GM19397 (cell line): ENCODE measurements at regions not wholly inside any gene's neighbourhood (a gene's known extent, or its start where the extent isn't known, plus 50 kb on each side); places are given as distances from the start of the nearest gene placed in this dataset.
A peak's percentile ranks its signal among the peaks of the same experiment; 100 is the strongest.

Experiments used
- ATAC-seq: cut with Tn5 transposase; IDR thresholded peaks from one replicate; pipeline ENCODE4 v1.9.1; 2021; ENCODE audit warnings: mild to moderate bottlenecking, moderate library complexity; ENCODE audit not compliant: unreplicated experiment

GRCh38 chr7:22565315-22565811 is 65.4 kb upstream of the STEAP1B start:
- ATAC-seq: no peak

DNA sequence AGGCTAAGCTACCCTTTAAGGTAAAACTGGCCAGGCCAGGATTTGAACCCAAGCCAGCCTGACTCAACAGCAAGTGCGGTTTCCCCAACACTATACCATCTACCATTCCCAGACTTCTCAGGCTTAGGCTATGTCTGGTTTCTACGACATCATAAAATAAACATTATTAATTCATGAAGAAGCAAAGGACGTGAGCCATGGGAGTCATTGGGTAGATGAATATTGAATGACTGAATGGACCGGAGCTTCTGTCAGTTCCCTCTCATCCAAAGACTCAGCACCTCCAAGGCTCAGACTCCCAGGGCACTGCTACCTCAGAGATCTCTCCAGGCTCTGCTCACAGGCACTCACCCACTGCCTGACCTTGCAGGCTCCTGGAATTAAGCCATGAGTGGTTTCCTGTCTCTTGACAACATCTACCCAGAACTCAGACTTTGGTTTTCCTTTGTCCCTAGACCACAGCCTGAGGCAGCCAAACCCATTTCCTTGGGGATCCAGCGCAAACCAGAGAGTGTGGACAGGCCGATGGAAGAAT is 64.6 kb upstream of the STEAP1B start:
- ATAC-seq: no peak

GRCh38 chr7:22563621-22564241 is 63.7 kb upstream of the STEAP1B start:
- no peak for ATAC-seq

DNA sequence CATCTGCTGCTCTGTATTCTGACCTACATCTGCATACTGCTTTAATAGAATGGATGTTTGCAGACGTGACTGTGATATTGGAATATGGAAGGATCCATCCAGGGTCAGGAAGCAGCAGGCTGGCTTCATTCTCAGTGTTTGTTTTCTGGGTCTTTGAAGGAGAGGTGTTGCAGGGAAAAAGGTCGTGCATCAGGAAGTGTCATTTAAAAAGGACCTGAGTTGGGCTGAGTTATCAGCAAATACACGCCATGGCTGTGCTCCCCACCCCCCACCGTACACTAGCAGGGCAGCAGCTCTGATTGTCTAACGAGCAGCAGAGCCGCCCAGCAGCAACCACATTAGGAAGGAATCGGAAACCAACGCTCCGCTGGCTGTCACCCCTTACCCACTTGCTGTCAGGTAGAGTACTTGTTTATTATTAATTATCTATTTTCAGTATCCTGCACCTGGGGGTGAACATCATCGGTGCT is 63.1 kb upstream of the STEAP1B start:
- no peak for ATAC-seq

- no peak for ATAC-seq
Observed at GRCh38 chr7:22561895-22562593, 62.1 kb upstream of the STEAP1B start.

DNA sequence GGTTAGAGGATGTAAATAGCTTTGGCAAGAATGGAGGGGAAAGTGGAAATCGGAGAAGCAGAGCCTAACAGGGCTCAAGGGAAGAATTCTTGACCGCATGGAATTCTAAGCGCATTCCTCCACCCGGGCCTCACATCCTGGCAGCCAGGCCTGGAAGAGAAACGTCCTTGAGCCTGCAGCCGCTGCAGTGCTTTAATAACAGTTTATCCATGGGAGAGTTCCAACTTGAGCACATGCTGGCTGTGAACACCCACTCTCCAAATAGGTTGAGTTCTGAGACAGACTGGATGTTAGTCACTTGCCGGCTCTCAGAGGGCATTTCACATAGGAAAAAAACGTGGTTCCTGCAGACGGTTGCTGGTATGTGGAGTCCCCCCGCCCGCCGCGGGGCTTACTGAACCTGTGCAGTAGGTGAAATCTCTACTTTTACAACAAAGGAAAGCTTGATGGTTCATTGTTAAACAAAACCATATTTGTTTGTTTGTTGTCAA is 61.4 kb upstream of the STEAP1B start:
- no peak for ATAC-seq

DNA sequence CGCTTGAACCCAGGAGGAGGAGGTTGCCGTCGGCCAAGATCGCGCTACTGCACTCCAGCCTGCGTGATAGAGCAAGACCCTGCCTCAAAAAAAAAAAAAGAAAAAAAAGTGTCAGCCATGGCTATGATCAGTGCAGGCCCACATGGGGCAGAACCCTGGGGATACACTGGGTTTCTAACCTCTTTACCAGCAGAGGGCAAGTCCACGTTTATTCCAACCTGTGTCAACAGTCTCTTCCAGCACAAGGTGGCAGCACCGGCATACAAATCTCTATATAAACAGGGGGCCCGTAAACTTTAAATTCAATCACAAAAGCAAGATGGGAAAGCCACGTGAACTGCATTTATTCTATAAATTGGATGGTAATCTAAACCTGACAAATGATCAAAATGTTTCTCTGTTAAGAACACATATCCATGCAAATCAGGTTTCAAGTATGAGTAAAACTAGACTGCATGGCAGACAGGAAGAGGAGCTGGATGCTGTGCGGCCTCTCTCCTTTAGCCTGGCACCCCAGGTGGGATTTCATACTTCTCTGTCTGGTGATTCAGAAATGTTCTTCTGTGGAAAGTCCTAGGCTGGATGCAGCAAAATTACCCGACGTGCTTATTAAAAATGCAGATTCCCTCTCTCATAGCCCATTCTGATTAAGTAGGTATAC is 60.0 kb upstream of the STEAP1B start:
- ATAC-seq: peak; percentile 42

DNA sequence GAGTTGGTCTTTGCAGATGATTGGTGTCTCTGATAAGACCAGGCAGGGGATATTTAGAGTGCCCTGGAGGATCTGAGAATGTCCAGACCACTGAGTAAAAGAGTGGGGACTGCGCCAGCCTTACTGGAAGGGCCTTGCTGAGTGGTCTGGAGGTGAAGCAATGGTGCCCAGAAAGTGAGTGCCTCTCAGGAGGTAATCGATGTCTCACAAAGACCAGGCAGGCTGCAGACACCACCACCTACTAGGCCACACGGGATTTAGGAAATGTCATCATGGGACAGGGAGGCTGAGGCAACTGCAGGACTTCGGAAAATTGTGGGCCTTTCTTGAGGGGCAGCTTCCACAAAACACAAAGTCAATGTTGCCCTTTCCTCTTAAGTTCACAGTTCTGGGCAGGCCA is 57.2 kb upstream of the STEAP1B start:
- no peak for ATAC-seq

GRCh38 chr7:22555476-22555875 is 55.5 kb upstream of the STEAP1B start:
- ATAC-seq: no peak

DNA sequence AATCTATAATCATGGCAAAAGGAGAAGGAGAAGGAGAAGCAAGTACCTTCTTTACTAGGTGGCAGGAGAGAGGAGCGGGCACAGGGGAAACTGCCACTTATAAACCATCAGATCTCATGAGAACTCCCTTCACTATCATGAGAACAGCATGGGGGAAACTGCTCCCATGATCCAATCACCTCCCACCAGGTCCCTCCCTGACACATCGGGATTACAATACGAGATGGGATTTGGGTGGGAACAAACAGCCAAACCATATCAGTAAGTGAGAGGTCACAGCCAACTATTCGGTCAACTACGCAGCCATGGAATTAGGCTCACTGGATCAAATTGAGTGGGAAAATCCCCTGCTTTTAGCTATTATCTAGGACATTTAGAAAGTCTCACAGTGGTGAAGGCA is 54.2 kb upstream of the STEAP1B start:
- ATAC-seq: no peak

DNA sequence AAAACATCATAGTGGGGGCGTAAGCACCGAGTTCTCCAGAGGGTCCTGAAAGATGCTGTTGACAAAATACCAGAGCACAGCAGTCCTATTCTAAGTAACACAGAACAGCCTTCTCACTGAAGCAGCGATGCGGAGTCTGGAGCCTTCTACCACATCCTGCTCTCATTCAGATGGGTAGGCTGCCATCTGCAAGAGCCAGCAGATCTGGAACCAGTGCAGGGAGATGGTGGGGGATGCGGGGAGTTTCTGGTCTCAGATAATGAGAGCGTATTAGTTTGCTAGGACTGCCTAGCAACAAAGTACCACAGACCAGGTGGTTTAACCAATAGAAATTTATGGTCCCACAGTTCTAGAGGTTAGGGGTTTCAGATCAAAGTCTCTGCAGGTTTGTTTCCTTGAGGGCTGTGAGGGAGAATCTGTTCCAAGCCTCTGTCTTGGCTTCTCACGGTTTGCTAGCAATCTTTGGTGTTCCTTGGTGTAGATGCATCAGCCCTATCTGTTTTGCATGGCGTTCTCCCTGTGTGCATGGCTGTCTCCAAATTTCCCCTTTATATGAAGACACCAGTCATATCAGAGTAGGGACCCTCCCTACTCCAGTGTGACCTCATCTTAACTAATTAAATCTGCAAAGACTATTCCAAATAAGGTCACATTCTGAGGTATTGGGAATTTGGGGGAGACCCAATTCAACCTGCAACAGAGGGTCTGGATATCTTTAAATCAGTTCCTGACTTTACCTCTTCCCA is 52.0 kb upstream of the STEAP1B start:
- peak; percentile 82 for ATAC-seq

DNA sequence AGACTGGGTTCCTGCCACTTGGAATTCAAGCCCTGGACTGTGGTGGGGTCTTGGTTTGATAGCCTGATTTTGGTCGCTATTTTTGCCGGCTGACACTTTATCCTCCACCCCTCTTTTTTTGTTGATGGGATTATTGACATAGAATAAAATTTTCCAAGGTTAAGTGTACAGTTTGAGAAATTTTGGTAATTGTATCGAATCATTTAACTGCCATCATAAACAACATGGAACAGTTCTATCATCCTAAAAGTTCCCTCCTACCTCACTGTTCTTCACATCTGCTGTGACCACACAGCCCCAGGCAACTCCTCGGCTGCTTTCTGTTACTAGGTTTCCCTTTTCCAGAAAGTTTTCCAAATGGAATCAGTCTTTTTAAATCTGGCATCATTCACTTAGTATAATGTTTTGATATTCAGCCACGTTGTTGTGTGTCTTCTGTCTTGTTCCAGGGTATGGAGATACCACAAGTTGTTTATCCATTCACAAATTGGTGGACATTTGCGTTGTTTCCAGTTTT is 50.6 kb upstream of the STEAP1B start:
- ATAC-seq: no peak

DNA sequence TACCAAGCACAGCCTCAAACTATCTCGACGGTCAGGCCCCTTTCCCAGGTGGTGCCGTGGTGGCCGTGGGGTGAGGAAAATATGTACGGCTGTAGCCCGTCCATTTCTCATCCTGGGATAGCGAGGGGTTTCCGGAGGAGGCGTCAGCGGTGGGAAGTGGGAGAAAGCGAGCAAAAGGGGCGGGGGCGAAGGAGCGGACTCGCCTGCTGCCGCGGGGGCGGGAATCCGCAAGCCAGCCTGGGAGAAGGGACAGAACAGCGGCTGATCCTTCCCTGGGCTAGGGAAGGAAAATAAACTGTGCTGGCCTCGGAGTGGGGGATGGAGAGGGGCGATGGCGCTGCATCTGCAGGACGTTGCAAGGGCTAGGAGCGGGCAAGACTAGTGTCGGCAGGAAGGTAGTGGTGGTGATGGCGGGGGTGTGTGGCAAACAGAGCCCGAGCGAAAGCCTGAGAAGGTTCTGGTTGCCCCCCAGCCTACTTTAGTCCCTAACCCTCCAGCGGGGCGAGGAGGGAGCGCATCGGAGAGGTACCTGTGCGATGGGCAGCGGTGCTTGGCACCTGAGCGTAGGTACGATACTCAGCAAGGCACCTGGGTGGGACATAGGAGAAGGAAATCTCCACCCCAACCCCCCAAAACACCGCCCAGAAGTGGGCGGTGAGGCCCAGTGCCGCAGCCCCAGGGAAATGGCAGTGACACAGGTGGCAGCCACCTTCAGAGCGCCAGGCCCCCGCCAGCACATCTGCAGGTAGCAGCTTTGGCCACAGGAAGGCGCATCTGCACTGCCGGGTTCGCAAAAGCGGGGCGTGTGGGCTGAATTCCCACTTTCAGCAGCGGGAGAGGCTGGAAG is 49.9 kb upstream of the STEAP1B start:
- no peak for ATAC-seq
